PC-3 (cell line): ENCODE measurements at regions not wholly inside any gene's neighbourhood (a gene's known extent, or its start where the extent isn't known, plus 50 kb on each side); places are given as distances from the start of the nearest gene placed in this dataset.

Source experiments
- ATAC-seq: fragments of 200-7000 bp; cut with Tn5 transposase; 2 replicates; pipeline ENCODE4 v1.9.1; 2020; ENCODE audit warnings: mild to moderate bottlenecking, moderate library complexity
- BruUV-seq: library from RNA; stranded (reverse); fragments of 400-500 nt; replicated peaks from 2 replicates; lab custom pipeline; 2021; lab: Mats Ljungman, UMichigan
- CTCF ChIA-PET: fragments of 300-600 bp; sonication (Branson Sonifier 250); formaldehyde crosslinking; loops from one replicate; lab custom pipeline; 2022; ENCODE audit warnings: antibody characterized with exemption; lab: Charles Lee
- POLR2A ChIA-PET: fragments of 300-600 bp; sonication (Branson Sonifier 250); formaldehyde crosslinking; loops from one replicate; lab custom pipeline; 2022; ENCODE audit warnings: antibody characterized with exemption; ENCODE audit not compliant: unreplicated experiment; lab: Charles Lee
- DNase-seq: peaks from one replicate; pipeline ENCODE4 v3.0.0-alpha.2; 2015
- H2AFZ ChIP-seq: fragments of 300-600 bp; sonication (generic); 2 replicates; pipeline ENCODE4 v1.6.0; 2016; ENCODE audit warnings: antibody characterized with exemption, low read length
- H3F3A ChIP-seq: fragments of 300-600 bp; sonication (generic); one replicate; pipeline ENCODE4 v1.6.0; 2017; ENCODE audit warnings: antibody characterized with exemption, low read length, control low read depth, mild to moderate bottlenecking; ENCODE audit not compliant: unreplicated experiment
- H3K27ac ChIP-seq: fragments of 300-600 bp; sonication (generic); 2 replicates; pipeline ENCODE4 v1.5.1; 2016; ENCODE audit warnings: mild to moderate bottlenecking, low read length
- H3K27me3 ChIP-seq: fragments of 300-600 bp; sonication (generic); 2 replicates; pipeline ENCODE4 v1.6.1; 2016; ENCODE audit warnings: low read length, mixed read lengths
- H3K36me3 ChIP-seq: fragments of 300-600 bp; sonication (generic); 2 replicates; pipeline ENCODE4 v1.6.1; 2016; ENCODE audit warnings: low read depth, mixed run types, low read length, mixed read lengths
- H3K4me1 ChIP-seq: fragments of 300-600 bp; sonication (generic); 2 replicates; pipeline ENCODE4 v1.5.1; 2016; ENCODE audit warnings: low read length; ENCODE audit not compliant: insufficient read depth
- H3K4me2 ChIP-seq: fragments of 300-600 bp; sonication (generic); 2 replicates; pipeline ENCODE4 v1.6.0; 2016; ENCODE audit warnings: low read length
- H3K4me3 ChIP-seq: fragments of 300-600 bp; sonication (generic); 2 replicates; pipeline ENCODE4 v1.5.1; 2016; ENCODE audit warnings: mild to moderate bottlenecking, low read length, mixed read lengths
- H3K79me2 ChIP-seq: fragments of 300-600 bp; sonication (generic); 2 replicates; pipeline ENCODE4 v1.6.1; 2017; ENCODE audit warnings: low read length, mixed read lengths
- H3K9ac ChIP-seq: fragments of 300-600 bp; sonication (generic); 2 replicates; pipeline ENCODE4 v1.6.0; 2016; ENCODE audit warnings: mild to moderate bottlenecking, low read length
- H3K9me2 ChIP-seq: fragments of 300-600 bp; sonication (generic); replicated peaks from 2 replicates; pipeline ENCODE4 v1.6.1; 2016; ENCODE audit warnings: mixed run types, low read length, mixed read lengths
- H3K9me3 ChIP-seq: fragments of 300-600 bp; sonication (generic); 2 replicates; pipeline ENCODE4 v1.6.1; 2016; ENCODE audit warnings: low read length, mixed read lengths
- H4K20me1 ChIP-seq: fragments of 300-600 bp; sonication (generic); 2 replicates; pipeline ENCODE4 v1.6.1; 2016; ENCODE audit warnings: low read length, mixed read lengths
- CTCF ChIP-seq: fragments of 300-600 bp; sonication (generic); conservative IDR thresholded peaks from 2 replicates; pipeline ENCODE4 v1.5.1; 2017; ENCODE audit warnings: antibody characterized with exemption, low read depth, mild to moderate bottlenecking, low read length
- EZH2 ChIP-seq: fragments of 300-600 bp; sonication (generic); IDR thresholded peaks from one replicate; pipeline ENCODE4 v1.6.1; 2017; ENCODE audit warnings: antibody characterized with exemption, mild to moderate bottlenecking, low read length; ENCODE audit not compliant: unreplicated experiment
- EZH2phosphoT487 ChIP-seq: fragments of 300-600 bp; sonication (generic); IDR thresholded peaks from 2 replicates; pipeline ENCODE4 v1.6.1; 2018; ENCODE audit warnings: mild to moderate bottlenecking, antibody characterized with exemption, low read length, borderline replicate concordance
- intact Hi-C: fragments of 100-400 bp; cut with micrococcal nuclease; formaldehyde crosslinking; loops from 2 replicates; pipeline ENCODE4 v1.9.0; 2023

- no peak overlapping the region for H3K4me2 ChIP-seq
- DNase-seq (no peak), ATAC-seq (no peak)
- H2AFZ ChIP-seq: no peak overlapping the region
- no peaks in the 10 kb centered on the region for H3F3A ChIP-seq
- intact Hi-C loops: no loop called here
- POLR2A ChIA-PET: no interaction called here
- no peaks in the 10 kb centered on the region for H3K79me2 ChIP-seq
- no peaks in the 10 kb centered on the region for H4K20me1 ChIP-seq
- no peaks in the 10 kb centered on the region for H3K9me3 ChIP-seq
- no peak overlapping the region for H3K9ac ChIP-seq
- no peak overlapping the region for H3K27ac ChIP-seq
- TF ChIP-seq EZH2: no peak
- no peak for TF ChIP-seq CTCF
- no peak for TF ChIP-seq EZH2phosphoT487
- BruUV-seq: no TSS peak
- CTCF ChIA-PET: no interaction called here
- H3K4me1 ChIP-seq: no peaks in the 10 kb centered on the region
- no peak overlapping the region for H3K4me3 ChIP-seq
- H3K9me2 ChIP-seq: no peaks in the 10 kb centered on the region
- no peaks in the 10 kb centered on the region for H3K27me3 ChIP-seq
- no peaks in the 10 kb centered on the region for H3K36me3 ChIP-seq
Observed at GRCh38 chr16:51922476-51922875, 624.5 kb downstream of the TOX3 start.

GRCh38 chr16:51919736-51920135 is 627.2 kb downstream of the TOX3 start:
- Histone ChIP-seq H3K4me2 (no peak overlapping the region), H3K4me3 (no peak overlapping the region), H2AFZ (no peak overlapping the region), H3K27me3 (no peaks in the 10 kb centered on the region), H3F3A (no peaks in the 10 kb centered on the region), H3K27ac (no peak overlapping the region), H3K9me2 (no peaks in the 10 kb centered on the region), H3K9me3 (no peaks in the 10 kb centered on the region), H3K36me3 (no peaks in the 10 kb centered on the region), H4K20me1 (no peaks in the 10 kb centered on the region), H3K4me1 (no peaks in the 10 kb centered on the region), H3K9ac (no peak overlapping the region), H3K79me2 (no peaks in the 10 kb centered on the region)
- ATAC-seq: no peak
- intact Hi-C loops: no loop called here
- DNase-seq: no peak
- POLR2A ChIA-PET: no interaction called here
- CTCF ChIA-PET: no interaction called here
- no TSS peak for BruUV-seq
- TF ChIP-seq EZH2phosphoT487 (no peak), EZH2 (no peak), CTCF (no peak)

- ChIA-PET CTCF (no interaction called here), POLR2A (no interaction called here)
- Histone ChIP-seq H3K27ac (no peak overlapping the region), H3K9ac (no peak overlapping the region), H3K4me1 (no peaks in the 10 kb centered on the region), H3K36me3 (no peaks in the 10 kb centered on the region), H4K20me1 (no peaks in the 10 kb centered on the region), H3K27me3 (no peaks in the 10 kb centered on the region), H2AFZ (no peak overlapping the region), H3K79me2 (no peaks in the 10 kb centered on the region), H3F3A (no peaks in the 10 kb centered on the region), H3K4me2 (no peak overlapping the region), H3K9me3 (no peaks in the 10 kb centered on the region), H3K4me3 (no peak overlapping the region), H3K9me2 (no peaks in the 10 kb centered on the region)
- no peak for TF ChIP-seq CTCF
- no peak for TF ChIP-seq EZH2phosphoT487
- no peak for TF ChIP-seq EZH2
- DNase-seq (no peak), ATAC-seq (no peak)
- no TSS peak for BruUV-seq
- intact Hi-C loops: no loop called here
Observed at GRCh38 chr16:51916814-51917213, 630.1 kb downstream of the TOX3 start.
